SU-DHL-6 (cell line): ENCODE measurements at regions not wholly inside any gene's neighbourhood (a gene's known extent, or its start where the extent isn't known, plus 50 kb on each side); places are given as distances from the start of the nearest gene placed in this dataset.

Experiments used
- CTCF ChIP-seq: fragments of 200-600 bp; sonication (generic); IDR thresholded peaks from one replicate; pipeline ENCODE4 v1.5.1; 2017; ENCODE audit warnings: antibody characterized with exemption, mild to moderate bottlenecking, low read length, moderate library complexity; ENCODE audit not compliant: insufficient read depth, poor library complexity, severe bottlenecking
- EZH2phosphoT487 ChIP-seq: fragments of 200-600 bp; sonication (generic), shearing (Covaris generic); conservative IDR thresholded peaks from 2 replicates; pipeline ENCODE4 v1.6.1; 2018; ENCODE audit warnings: mild to moderate bottlenecking, antibody characterized with exemption, low read length, moderate library complexity, mixed read lengths

GRCh38 chr5:88405783-88406182, 137.1 kb upstream of the TMEM161B start:
- TF ChIP-seq CTCF (no peak), EZH2phosphoT487 (no peak)
